ENCODE measurements at regions not wholly inside any gene's neighbourhood (a gene's known extent, or its start where the extent isn't known, plus 50 kb on each side); places are given as distances from the start of the nearest gene placed in this dataset.

DNA sequence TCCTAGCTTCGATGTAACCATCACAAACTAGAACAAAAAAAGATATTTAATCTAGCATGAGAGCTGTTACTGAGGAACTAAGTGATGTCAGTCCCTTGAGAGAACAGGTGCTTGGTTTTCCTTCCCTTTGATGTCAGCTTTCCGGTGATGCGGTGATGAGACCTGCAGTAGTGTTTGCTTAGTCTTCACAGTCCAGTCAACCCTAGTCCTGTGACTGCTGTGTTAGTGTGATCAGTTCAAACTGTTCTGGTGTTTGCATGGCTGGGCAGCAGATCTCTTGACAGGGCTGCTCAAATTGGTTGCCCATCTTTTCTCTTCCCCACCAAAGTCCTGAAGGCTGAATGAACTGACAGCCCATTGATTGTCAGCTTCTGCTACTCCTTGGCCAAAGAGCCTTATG lies 608.6 kb upstream of the DAB2 start:
- TF ChIP-seq, protein P1, sequence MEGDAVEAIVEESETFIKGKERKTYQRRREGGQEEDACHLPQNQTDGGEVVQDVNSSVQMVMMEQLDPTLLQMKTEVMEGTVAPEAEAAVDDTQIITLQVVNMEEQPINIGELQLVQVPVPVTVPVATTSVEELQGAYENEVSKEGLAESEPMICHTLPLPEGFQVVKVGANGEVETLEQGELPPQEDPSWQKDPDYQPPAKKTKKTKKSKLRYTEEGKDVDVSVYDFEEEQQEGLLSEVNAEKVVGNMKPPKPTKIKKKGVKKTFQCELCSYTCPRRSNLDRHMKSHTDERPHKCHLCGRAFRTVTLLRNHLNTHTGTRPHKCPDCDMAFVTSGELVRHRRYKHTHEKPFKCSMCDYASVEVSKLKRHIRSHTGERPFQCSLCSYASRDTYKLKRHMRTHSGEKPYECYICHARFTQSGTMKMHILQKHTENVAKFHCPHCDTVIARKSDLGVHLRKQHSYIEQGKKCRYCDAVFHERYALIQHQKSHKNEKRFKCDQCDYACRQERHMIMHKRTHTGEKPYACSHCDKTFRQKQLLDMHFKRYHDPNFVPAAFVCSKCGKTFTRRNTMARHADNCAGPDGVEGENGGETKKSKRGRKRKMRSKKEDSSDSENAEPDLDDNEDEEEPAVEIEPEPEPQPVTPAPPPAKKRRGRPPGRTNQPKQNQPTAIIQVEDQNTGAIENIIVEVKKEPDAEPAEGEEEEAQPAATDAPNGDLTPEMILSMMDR (conservative IDR thresholded peaks at IDR 0.05) = no peak
- no peak for TF ChIP-seq ZFX (IDR thresholded peaks at IDR 0.05)
